ENCODE measurements at regions not wholly inside any gene's neighbourhood (a gene's known extent, or its start where the extent isn't known, plus 50 kb on each side); places are given as distances from the start of the nearest gene placed in this dataset.

GRCh38 chr10:83182076-83182475 lies 957.2 kb upstream of the GHITM start:
- Histone ChIP-seq H3K9me3 (ENCODE audit: severe bottlenecking) (no peaks in the 10 kb centered on the region), H3K27ac (no peak overlapping the region), H3K4me3 (ENCODE audit: low read depth, low read length) (no peak overlapping the region), H3K36me3 (no peaks in the 10 kb centered on the region), H3K27me3 (ENCODE audit: insufficient read depth, low read depth, severe bottlenecking) (no peaks in the 10 kb centered on the region)
- no peak for TF ChIP-seq CTCF (IDR thresholded peaks at IDR 0.05; ENCODE audit: low read depth, low read length)
- no peak for DNase-seq

- no peaks in the 10 kb centered on the region for H3K9me3 ChIP-seq (ENCODE audit: severe bottlenecking)
- H3K27me3 ChIP-seq (ENCODE audit: insufficient read depth, low read depth, severe bottlenecking) = no peaks in the 10 kb centered on the region
- TF ChIP-seq CTCF (IDR thresholded peaks at IDR 0.05; ENCODE audit: low read depth, low read length) = no peak
- H3K36me3 ChIP-seq = no peaks in the 10 kb centered on the region
- H3K4me3 ChIP-seq (ENCODE audit: low read depth, low read length) = no peak overlapping the region
- no peak for DNase-seq
- no peak overlapping the region for H3K27ac ChIP-seq
Measured at GRCh38 chr10:83184641-83185040, 954.7 kb upstream of the GHITM start.

- Histone ChIP-seq H3K4me3 (ENCODE audit: low read depth, low read length) (no peak overlapping the region), H3K9me3 (ENCODE audit: severe bottlenecking) (no peaks in the 10 kb centered on the region), H3K36me3 (no peaks in the 10 kb centered on the region), H3K27me3 (ENCODE audit: insufficient read depth, low read depth, severe bottlenecking) (no peaks in the 10 kb centered on the region), H3K27ac (no peak overlapping the region)
- no peak for DNase-seq
- TF ChIP-seq CTCF (IDR thresholded peaks at IDR 0.05; ENCODE audit: low read depth, low read length) = no peak
Measured at GRCh38 chr10:83190614-83191013, 948.7 kb upstream of the GHITM start.

- no peak overlapping the region for H3K27ac ChIP-seq
- no peaks in the 10 kb centered on the region for H3K27me3 ChIP-seq (ENCODE audit: insufficient read depth, low read depth, severe bottlenecking)
- no peaks in the 10 kb centered on the region for H3K9me3 ChIP-seq (ENCODE audit: severe bottlenecking)
- no peak for TF ChIP-seq CTCF (IDR thresholded peaks at IDR 0.05; ENCODE audit: low read depth, low read length)
- no peak for DNase-seq
- no peak overlapping the region for H3K4me3 ChIP-seq (ENCODE audit: low read depth, low read length)
- H3K36me3 ChIP-seq = no peaks in the 10 kb centered on the region
Measured at GRCh38 chr10:83193026-83193425, 946.3 kb upstream of the GHITM start.

GRCh38 chr10:83195021-83195420 lies 944.3 kb upstream of the GHITM start:
- no peak overlapping the region for H3K27ac ChIP-seq
- H3K27me3 ChIP-seq (ENCODE audit: insufficient read depth, low read depth, severe bottlenecking) = no peaks in the 10 kb centered on the region
- H3K9me3 ChIP-seq (ENCODE audit: severe bottlenecking) = no peaks in the 10 kb centered on the region
- no peak for TF ChIP-seq CTCF (IDR thresholded peaks at IDR 0.05; ENCODE audit: low read depth, low read length)
- H3K4me3 ChIP-seq (ENCODE audit: low read depth, low read length) = no peak overlapping the region
- no peaks in the 10 kb centered on the region for H3K36me3 ChIP-seq
- no peak for DNase-seq

GRCh38 chr10:83199374-83199773 lies 939.9 kb upstream of the GHITM start:
- no peaks in the 10 kb centered on the region for H3K36me3 ChIP-seq
- no peaks in the 10 kb centered on the region for H3K9me3 ChIP-seq (ENCODE audit: severe bottlenecking)
- TF ChIP-seq CTCF (IDR thresholded peaks at IDR 0.05; ENCODE audit: low read depth, low read length) = no peak
- H3K27ac ChIP-seq = no peak overlapping the region
- no peaks in the 10 kb centered on the region for H3K27me3 ChIP-seq (ENCODE audit: insufficient read depth, low read depth, severe bottlenecking)
- no peak overlapping the region for H3K4me3 ChIP-seq (ENCODE audit: low read depth, low read length)
- no peak for DNase-seq
